Activated CD8-positive, alpha-beta memory T cell treated with anti-CD3 and anti-CD28 coated beads for 4 hours (primary cell): ENCODE measurements at regions not wholly inside any gene's neighbourhood (a gene's known extent, or its start where the extent isn't known, plus 50 kb on each side); places are given as distances from the start of the nearest gene placed in this dataset.

Source experiments
- DNase-seq, 2 donors: peaks; one replicate each; pipeline ENCODE4 v3.0.0-alpha.2; 2020; ENCODE audit warnings: low read depth in 2 of 2

- no peak for DNase-seq
These were observed 285.3 kb downstream of the ENC1 start for GRCh38 chr5:74355041-74355824.

DNA sequence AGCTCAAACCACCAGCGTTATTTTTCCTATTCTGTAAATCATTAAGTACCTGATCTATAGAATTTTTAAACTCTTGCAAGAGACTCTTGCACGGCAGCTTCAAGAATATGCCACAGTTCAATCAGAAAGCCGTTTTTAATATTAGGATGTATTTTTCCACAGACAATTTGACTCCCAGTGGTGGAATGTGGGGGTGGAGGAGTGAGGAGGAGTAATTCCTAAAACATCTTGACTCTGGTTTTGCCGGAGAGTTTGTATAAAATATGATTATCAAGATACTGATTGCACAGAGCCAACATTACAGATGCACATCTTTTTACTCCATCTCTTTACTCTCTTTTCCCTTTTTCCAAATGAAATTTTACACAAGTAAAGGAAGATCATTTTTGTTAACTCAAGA, 288.3 kb downstream of the ENC1 start:
- no peak for DNase-seq

DNA sequence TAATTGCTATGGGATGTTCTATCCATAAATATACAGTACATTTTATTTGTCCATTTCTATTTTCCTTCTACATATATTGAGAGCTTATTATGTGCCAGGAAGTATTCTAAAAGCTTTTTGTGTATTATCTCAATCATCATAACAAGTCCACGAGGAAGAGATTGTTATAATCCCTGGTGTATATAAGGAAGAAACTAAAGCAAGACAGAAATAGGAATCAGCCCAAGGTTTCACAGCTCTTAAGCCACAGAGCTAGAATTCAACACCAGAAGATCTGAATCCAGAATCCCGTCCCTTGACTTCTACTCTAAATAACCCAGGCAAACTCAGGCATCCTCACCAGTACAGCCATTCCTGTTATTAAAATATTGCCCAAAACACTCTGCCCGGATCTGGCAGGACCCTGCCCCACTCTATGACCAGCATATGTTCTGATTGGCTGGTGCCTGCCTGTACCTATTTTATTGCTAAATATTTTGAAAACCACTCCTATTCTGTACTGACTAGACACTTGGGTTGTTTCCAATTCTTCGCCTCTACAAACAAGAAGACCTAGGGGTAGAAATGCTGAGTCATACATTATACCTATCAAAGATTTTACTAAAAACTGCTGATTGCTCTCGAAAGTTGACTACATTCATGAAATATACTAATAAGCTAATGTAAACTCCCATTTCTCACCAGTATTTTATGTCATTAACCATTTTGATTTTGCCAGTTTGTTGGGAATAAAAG, 297.4 kb downstream of the ENC1 start:
- no peak for DNase-seq

DNA sequence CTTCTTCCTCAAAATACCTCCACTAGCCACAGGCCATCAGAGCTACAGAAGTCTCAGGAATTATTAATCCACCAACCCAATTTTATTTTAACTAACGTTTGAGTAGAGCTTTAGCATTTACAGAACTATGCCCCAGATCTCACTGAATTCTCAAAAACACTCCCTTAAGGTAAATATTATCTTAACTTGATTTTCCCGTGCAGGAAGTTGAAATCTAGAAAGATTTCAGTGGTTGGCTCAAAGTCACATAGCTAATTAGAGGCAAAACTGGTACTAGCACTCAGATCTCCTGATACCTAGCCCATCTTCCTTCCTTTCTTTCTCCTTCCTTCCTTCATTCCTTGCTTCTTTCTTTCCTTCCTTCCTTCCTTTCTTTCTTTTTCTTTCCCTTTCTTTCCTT, 298.3 kb downstream of the ENC1 start:
- no peak for DNase-seq

- no peak for DNase-seq
These were observed 299.3 kb downstream of the ENC1 start for GRCh38 chr5:74341221-74341620.

DNA sequence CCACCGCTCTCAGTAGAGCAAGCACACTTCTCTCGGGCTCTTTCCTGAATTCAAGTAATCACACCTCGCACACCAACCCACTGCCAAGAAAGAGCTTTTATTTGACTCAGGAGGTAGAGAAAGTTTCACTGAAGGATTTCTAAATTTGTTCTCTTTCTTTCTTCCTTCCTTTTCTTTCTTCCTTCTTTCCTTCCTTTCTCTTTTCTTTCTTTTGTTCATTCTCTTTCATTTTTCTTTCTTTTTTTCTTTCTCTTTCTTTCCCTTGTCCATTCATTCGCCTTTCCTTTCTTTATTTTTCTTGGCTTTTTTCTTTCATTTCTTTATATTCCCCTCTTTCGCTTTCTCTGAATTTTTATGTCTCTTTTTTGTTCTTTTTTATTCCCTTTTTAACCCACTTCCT, 300.1 kb downstream of the ENC1 start:
- DNase-seq: no peak

DNA sequence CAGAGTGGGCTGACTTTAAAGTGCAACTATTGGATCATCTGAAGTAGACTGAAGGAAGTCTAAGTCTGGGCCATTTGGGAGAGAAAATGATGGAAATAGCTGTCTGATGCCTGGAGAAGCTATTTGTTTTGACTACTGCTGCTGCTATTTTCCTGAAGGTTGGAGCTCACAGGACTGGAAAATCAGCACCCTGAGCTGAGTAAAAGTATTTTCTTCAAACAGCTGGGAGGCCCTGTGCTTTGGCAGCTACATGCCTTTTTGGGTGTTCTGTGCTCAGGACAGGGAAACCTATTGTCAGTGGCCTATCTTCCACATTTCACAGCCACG, 302.6 kb downstream of the ENC1 start:
- DNase-seq: no peak

GRCh38 chr5:74337254-74337983, 303.1 kb downstream of the ENC1 start:
- DNase-seq: no peak

DNA sequence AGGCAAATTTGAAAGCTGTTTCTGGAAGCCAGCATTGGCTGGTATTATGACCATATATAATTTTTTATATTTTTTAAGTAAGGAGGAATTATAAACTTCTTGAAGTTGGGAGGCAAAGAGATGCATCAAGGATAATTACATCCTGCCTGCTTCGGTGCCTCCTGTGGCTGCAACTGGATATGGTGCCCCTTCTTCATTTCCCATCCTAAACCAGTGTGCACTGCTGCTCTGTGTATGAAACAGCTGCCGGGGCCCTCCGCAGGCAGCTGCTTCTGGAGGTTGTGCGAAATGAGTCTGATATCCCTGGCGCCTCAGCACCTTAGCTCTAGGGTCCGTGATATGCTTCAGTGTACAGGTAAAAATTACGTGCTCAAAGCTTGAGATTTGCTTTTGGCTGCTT, 304.2 kb downstream of the ENC1 start:
- no peak for DNase-seq

DNA sequence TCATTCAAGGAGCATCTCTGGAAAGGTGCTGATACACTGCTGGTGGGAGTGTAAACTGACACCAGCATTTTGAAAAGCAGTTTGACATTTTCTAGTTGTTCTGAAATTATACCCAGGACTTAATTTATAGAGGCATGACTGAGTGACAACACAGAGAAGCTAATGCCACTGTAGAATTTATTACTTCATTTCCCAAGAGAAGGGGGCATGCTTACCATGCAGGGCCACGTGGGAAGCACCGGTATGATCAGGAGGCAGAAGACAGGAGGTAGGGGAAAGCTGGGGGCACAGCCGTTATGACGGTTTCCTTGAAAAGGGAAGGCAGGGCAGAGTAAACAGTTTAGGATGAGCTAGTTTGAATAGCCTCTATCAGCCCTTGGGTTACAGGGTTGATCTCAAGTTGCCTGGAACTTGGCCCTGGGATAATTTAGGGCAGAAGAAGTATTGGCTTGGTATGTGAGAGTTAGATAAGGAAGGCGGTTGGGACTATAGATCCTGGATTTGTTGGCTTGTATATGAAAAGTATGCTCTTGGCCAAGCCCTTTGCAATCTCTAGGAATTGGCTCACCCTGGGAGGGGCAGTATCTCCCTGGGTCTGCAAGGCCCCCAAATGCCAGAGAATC, 305.7 kb downstream of the ENC1 start:
- no peak for DNase-seq

- DNase-seq: no peak
These were observed 306.3 kb downstream of the ENC1 start for GRCh38 chr5:74334062-74334761.

GRCh38 chr5:74333430-74333829, 307.1 kb downstream of the ENC1 start:
- no peak for DNase-seq

DNA sequence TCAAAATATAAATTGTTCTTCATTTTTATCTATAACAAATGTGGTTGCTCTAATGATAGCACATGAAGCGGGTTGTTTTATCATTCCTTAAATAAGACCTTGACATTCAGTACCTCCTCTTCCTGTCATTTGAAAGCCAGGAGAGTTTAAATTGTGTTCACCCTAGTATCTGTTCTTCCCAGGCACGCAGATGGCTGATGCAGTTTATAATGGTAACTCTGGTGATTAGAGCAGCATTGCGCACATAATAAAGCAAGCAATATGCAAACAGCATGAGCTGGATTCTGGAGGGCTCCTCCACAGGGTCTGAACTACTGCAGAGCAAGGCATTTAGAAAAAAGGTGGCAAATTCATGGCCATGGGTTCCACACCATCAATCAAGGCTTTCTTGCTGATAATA, 307.8 kb downstream of the ENC1 start:
- no peak for DNase-seq

GRCh38 chr5:74332006-74332405, 308.5 kb downstream of the ENC1 start:
- no peak for DNase-seq

- DNase-seq: no peak
These were observed 312.3 kb downstream of the ENC1 start for GRCh38 chr5:74328221-74328630.

DNA sequence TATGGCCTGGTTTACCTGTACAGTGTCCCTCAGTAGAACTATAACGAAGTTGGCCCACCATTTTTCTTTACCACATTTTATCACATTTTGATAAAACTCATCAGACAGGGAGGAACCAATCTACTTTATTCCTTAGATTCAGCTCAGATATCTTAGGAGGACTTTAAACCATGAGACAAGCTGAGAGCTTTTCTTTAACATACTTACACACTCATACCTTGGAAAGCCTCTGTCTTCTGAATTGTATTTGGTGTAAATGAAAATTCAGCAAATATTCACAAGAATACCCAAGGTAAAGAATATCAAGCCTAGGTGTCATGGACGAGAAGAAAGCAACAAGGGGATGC, 313.2 kb downstream of the ENC1 start:
- DNase-seq: no peak

- peak; percentile 20 to 28 for DNase-seq
These were observed 313.8 kb downstream of the ENC1 start for GRCh38 chr5:74326571-74327338.

DNA sequence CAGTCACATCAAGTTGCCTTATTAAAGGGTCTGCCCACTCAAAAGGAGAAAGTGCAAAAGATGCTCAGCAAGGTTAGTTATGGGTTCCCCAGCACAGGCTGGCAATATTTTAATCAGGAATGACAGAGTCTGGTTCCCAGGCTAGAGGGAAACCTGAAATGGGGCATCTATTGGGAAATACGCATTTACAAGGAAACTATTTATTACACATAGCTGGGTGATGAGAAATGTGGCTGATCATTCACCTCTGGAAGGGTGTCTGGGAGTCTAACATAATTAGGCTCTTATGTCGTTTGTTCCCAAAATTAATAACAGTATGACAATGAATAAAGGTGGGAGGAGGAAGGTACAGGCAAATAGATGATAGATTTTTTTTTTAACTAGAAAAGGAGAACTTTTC, 314.7 kb downstream of the ENC1 start:
- no peak for DNase-seq

DNA sequence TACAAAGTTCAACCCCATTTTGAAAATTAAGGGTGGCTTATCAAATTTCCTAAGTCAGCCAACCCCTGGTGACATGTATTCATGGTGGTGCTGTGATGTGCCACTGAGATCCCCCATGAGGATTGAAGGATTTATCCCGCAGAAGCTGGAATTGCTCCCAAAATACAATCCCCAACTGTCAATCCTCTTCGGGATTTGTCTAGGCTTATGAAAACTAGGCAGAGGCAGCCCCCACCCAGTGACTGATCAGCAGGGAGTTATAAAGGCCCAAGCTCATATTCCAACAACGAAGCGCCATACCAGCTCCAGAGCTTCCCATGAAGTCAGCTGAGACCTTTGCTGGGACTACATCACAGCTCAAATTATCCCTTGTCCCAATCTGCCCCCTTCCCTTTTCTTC, 316.0 kb downstream of the ENC1 start:
- no peak for DNase-seq

DNA sequence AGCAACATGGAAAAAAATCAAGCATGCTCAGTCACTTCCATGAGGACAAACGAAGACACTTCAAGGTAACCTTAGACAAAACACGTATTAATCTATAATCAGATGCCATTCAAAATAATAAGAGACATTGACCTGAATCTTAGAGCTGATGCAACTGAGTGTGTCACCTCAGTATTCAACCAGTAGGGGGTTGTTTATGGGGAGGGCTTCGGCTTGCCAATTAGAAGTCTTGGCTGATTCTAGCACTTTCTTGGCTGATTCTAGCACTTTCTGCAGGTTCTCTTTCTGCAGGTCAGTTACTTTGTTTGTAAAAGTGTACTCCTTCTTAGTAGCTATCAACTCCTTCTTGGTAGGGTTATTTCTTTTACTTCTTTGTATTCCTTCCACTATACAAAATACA, 317.6 kb downstream of the ENC1 start:
- no peak for DNase-seq

GRCh38 chr5:74322191-74322590, 318.3 kb downstream of the ENC1 start:
- no peak for DNase-seq
